MM.1S (cell line): ENCODE measurements at regions not wholly inside any gene's neighbourhood (a gene's known extent, or its start where the extent isn't known, plus 50 kb on each side); places are given as distances from the start of the nearest gene placed in this dataset.

ENCODE experiments used
- DNase-seq: peaks from one replicate; pipeline ENCODE4 v3.0.0-alpha.2; 2015
- H2AFZ ChIP-seq: fragments of 300-600 bp; sonication (generic); 2 replicates; pipeline ENCODE4 v1.6.0; 2016; ENCODE audit warnings: antibody characterized with exemption, low read length
- H3F3A ChIP-seq: fragments of 300-600 bp; sonication (generic); 2 replicates; pipeline ENCODE4 v1.6.1; 2016; ENCODE audit warnings: mild to moderate bottlenecking, antibody characterized with exemption, low read length, moderate library complexity, mixed read lengths; ENCODE audit not compliant: insufficient read depth
- H3K27ac ChIP-seq: fragments of 300-600 bp; sonication (generic); 2 replicates; pipeline ENCODE4 v1.5.1; 2016; ENCODE audit warnings: mild to moderate bottlenecking, low read length
- H3K27me3 ChIP-seq: fragments of 300-600 bp; sonication (generic); replicated peaks from 2 replicates; pipeline ENCODE4 v1.6.0; 2016; ENCODE audit warnings: low read length; ENCODE audit not compliant: insufficient read depth
- H3K36me3 ChIP-seq: fragments of 300-600 bp; sonication (generic); replicated peaks from 2 replicates; pipeline ENCODE4 v1.6.1; 2016; ENCODE audit warnings: mild to moderate bottlenecking, low read length, mixed read lengths; ENCODE audit not compliant: insufficient read depth
- H3K4me1 ChIP-seq: fragments of 300-600 bp; sonication (generic); 2 replicates; pipeline ENCODE4 v1.6.1; 2016; ENCODE audit warnings: low read length, mixed read lengths
- H3K4me2 ChIP-seq: fragments of 300-600 bp; sonication (generic); 2 replicates; pipeline ENCODE4 v1.6.0; 2016; ENCODE audit warnings: low read depth, low read length
- H3K4me3 ChIP-seq: fragments of 300-600 bp; sonication (generic); 2 replicates; pipeline ENCODE4 v1.5.1; 2016; ENCODE audit warnings: low read length, mixed read lengths
- H3K79me2 ChIP-seq: fragments of 300-600 bp; sonication (generic); 2 replicates; pipeline ENCODE4 v1.6.1; 2016; ENCODE audit warnings: mixed run types, low read length, mixed read lengths
- H3K9ac ChIP-seq: fragments of 300-600 bp; sonication (generic); 2 replicates; pipeline ENCODE4 v1.6.1; 2016; ENCODE audit warnings: low read length, mixed read lengths
- H3K9me2 ChIP-seq: fragments of 300-600 bp; sonication (generic); replicated peaks from 2 replicates; pipeline ENCODE4 v1.6.1; 2016; ENCODE audit warnings: mild to moderate bottlenecking, low read length, mixed read lengths; ENCODE audit not compliant: insufficient read depth
- H3K9me3 ChIP-seq: fragments of 300-600 bp; sonication (generic); replicated peaks from 2 replicates; pipeline ENCODE4 v1.6.1; 2016; ENCODE audit warnings: mild to moderate bottlenecking, low read length, mixed read lengths; ENCODE audit not compliant: insufficient read depth
- H4K20me1 ChIP-seq: fragments of 300-600 bp; sonication (generic); 2 replicates; pipeline ENCODE4 v1.6.1; 2016; ENCODE audit warnings: mild to moderate bottlenecking, low read length, moderate library complexity, mixed read lengths; ENCODE audit not compliant: insufficient read depth
- EZH2 ChIP-seq: fragments of 300-600 bp; sonication (generic); optimal IDR thresholded peaks from 2 replicates; pipeline ENCODE3; 2017; ENCODE audit warnings: low read depth, mild to moderate bottlenecking, antibody characterized with exemption, low read length, mixed read lengths
- EZH2phosphoT487 ChIP-seq: fragments of 300-600 bp; sonication (generic); IDR thresholded peaks from 2 replicates; pipeline ENCODE4 v1.6.1; 2018; ENCODE audit warnings: antibody characterized with exemption, low read length
- TF ChIP-seq, protein P1 (sequence below): fragments of 300-600 bp; sonication (generic); IDR thresholded peaks from 2 replicates; pipeline ENCODE4 v1.5.1; 2016; ENCODE audit warnings: antibody characterized with exemption, low read length, mixed read lengths

DNA sequence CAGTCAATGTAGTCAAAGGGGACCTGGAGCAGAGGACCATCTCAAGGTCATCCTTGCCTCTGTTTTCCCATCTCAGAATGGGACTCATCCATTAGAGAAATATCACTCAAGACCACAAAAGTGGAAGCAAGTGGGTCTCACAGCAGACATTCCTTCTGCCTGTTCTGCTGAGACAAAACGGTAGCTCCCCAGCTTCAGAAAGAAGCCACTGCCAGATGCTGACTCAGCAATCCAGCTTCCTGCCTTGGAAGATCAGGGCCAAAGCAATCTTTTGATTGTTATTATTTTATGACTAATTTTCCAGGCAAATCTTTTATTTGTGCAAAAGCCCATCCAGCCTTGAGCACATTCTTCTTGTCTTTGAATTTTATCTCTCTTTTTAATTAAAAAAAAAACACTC is 86.8 kb downstream of the CCT6B start:
- H2AFZ ChIP-seq = no peak overlapping the region
- H4K20me1 ChIP-seq = no peaks in the 10 kb centered on the region
- TF ChIP-seq EZH2phosphoT487 (no peak), EZH2 (no peak)
- TF ChIP-seq, protein P1, sequence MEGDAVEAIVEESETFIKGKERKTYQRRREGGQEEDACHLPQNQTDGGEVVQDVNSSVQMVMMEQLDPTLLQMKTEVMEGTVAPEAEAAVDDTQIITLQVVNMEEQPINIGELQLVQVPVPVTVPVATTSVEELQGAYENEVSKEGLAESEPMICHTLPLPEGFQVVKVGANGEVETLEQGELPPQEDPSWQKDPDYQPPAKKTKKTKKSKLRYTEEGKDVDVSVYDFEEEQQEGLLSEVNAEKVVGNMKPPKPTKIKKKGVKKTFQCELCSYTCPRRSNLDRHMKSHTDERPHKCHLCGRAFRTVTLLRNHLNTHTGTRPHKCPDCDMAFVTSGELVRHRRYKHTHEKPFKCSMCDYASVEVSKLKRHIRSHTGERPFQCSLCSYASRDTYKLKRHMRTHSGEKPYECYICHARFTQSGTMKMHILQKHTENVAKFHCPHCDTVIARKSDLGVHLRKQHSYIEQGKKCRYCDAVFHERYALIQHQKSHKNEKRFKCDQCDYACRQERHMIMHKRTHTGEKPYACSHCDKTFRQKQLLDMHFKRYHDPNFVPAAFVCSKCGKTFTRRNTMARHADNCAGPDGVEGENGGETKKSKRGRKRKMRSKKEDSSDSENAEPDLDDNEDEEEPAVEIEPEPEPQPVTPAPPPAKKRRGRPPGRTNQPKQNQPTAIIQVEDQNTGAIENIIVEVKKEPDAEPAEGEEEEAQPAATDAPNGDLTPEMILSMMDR = no peak
- no peaks in the 10 kb centered on the region for H3K9me3 ChIP-seq
- H3K27ac ChIP-seq = no peak overlapping the region
- DNase-seq = no peak
- H3K36me3 ChIP-seq = no peaks in the 10 kb centered on the region
- H3K9ac ChIP-seq = no peak overlapping the region
- no peaks in the 10 kb centered on the region for H3K27me3 ChIP-seq
- H3K4me3 ChIP-seq = no peak overlapping the region
- no peaks in the 10 kb centered on the region for H3K4me1 ChIP-seq
- no peaks in the 10 kb centered on the region for H3K9me2 ChIP-seq
- H3K79me2 ChIP-seq = no peaks in the 10 kb centered on the region
- H3K4me2 ChIP-seq = no peak overlapping the region
- H3F3A ChIP-seq = no peaks in the 10 kb centered on the region

DNA sequence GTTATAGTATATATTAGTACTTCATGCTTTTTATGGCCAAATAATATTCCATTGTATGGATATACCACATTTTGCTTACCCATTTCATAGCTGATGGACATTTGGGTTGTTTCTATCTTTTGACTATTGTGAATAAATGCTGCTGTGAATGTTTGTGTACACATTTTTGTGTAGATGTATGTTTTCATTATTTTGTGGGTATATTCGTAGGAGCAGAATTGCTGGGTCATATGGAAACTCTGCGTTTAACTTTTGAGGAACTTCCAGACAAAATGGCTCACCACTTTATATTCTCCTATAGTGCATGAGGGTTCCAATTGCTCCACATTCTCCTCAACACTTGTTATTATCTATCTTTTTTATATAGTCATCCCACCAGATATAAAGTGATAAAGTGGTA is 88.6 kb downstream of the CCT6B start:
- no peak overlapping the region for H2AFZ ChIP-seq
- H3K79me2 ChIP-seq = no peaks in the 10 kb centered on the region
- H3K27me3 ChIP-seq = no peaks in the 10 kb centered on the region
- H3K9ac ChIP-seq = no peak overlapping the region
- TF ChIP-seq EZH2 (no peak), EZH2phosphoT487 (no peak)
- TF ChIP-seq, protein P1 = no peak
- H3K4me1 ChIP-seq = no peaks in the 10 kb centered on the region
- H3K27ac ChIP-seq = no peak overlapping the region
- no peak for DNase-seq
- H4K20me1 ChIP-seq = no peaks in the 10 kb centered on the region
- no peaks in the 10 kb centered on the region for H3F3A ChIP-seq
- H3K4me3 ChIP-seq = no peak overlapping the region
- no peaks in the 10 kb centered on the region for H3K36me3 ChIP-seq
- H3K9me2 ChIP-seq = no peaks in the 10 kb centered on the region
- H3K9me3 ChIP-seq = no peaks in the 10 kb centered on the region
- no peak overlapping the region for H3K4me2 ChIP-seq

DNA sequence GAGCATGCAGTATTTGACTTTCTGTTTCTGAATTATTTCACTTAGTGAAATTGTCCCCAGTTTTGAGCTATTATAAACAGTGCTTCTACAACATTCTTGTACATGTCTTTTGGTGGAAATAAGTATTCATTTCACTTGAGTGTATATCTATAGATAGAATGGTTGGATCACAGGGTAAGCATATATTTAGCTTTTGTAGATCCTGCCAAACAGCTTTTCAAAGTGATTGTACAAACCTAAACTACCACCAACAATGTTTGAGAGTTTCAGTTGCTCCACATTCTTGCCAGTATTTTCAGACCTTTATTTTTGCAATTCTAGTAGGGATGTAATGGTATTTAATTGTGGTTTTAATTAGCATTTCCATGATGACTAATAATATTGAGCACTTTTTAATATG is 91.6 kb downstream of the CCT6B start:
- Histone ChIP-seq H4K20me1 (no peaks in the 10 kb centered on the region), H3K9me3 (no peaks in the 10 kb centered on the region), H3K36me3 (no peaks in the 10 kb centered on the region), H3F3A (no peaks in the 10 kb centered on the region), H3K4me3 (no peak overlapping the region), H3K4me2 (no peak overlapping the region), H3K27me3 (no peaks in the 10 kb centered on the region), H3K9me2 (no peaks in the 10 kb centered on the region), H3K79me2 (no peaks in the 10 kb centered on the region), H3K4me1 (no peaks in the 10 kb centered on the region), H3K9ac (no peak overlapping the region), H2AFZ (no peak overlapping the region), H3K27ac (no peak overlapping the region)
- no peak for TF ChIP-seq EZH2phosphoT487
- no peak for TF ChIP-seq EZH2
- TF ChIP-seq, protein P1 = no peak
- DNase-seq = no peak
